PC-9 (cell line): ENCODE measurements at regions not wholly inside any gene's neighbourhood (a gene's known extent, or its start where the extent isn't known, plus 50 kb on each side); places are given as distances from the start of the nearest gene placed in this dataset.

Source experiments
- BruUV-seq: library from RNA; stranded (reverse); fragments of 400-500 nt; replicated peaks from 2 replicates; lab custom pipeline; 2021; lab: Mats Ljungman, UMichigan
- CTCF ChIA-PET: fragments of 300-600 bp; sonication (Branson Sonifier 250); formaldehyde crosslinking; loops from one replicate; lab custom pipeline; 2022; ENCODE audit warnings: antibody characterized with exemption; lab: Charles Lee
- POLR2A ChIA-PET: fragments of 300-600 bp; sonication (Branson Sonifier 250); formaldehyde crosslinking; loops from one replicate; lab custom pipeline; 2022; ENCODE audit warnings: antibody characterized with exemption; ENCODE audit not compliant: unreplicated experiment; lab: Charles Lee
- DNase-seq, 2 experiments: peaks; one replicate each; pipeline versions ENCODE4 v3.0.0 to v3.0.0-alpha.2; 2015 to 2022; ENCODE audit warnings: mixed read lengths in 1 of 2
- H2AFZ ChIP-seq: fragments of 200-600 bp; sonication (generic); 2 replicates; pipeline ENCODE4 v1.8.1; 2017; ENCODE audit warnings: antibody characterized with exemption
- H3F3A ChIP-seq: fragments of 200-600 bp; sonication (generic); 2 replicates; pipeline ENCODE4 v1.8.1; 2017; ENCODE audit warnings: antibody characterized with exemption, mild to moderate bottlenecking, low read depth; ENCODE audit not compliant: insufficient read depth
- H3K27ac ChIP-seq: fragments of 200-600 bp; sonication (generic); 2 replicates; pipeline ENCODE4 v1.6.1; 2016; ENCODE audit warnings: mixed run types
- H3K27me3 ChIP-seq: fragments of 200-600 bp; sonication (generic); 2 replicates; pipeline ENCODE4 v1.6.1; 2016; ENCODE audit warnings: low read depth, mixed run types; ENCODE audit not compliant: insufficient read depth
- H3K36me3 ChIP-seq: fragments of 200-600 bp; sonication (generic); 2 replicates; pipeline ENCODE4 v1.6.1; 2016; ENCODE audit warnings: low read depth, mixed run types
- H3K4me1 ChIP-seq: fragments of 200-600 bp; sonication (generic); replicated peaks from 2 replicates; pipeline ENCODE4 v1.6.1; 2016; ENCODE audit warnings: mixed run types; ENCODE audit not compliant: insufficient read depth
- H3K4me2 ChIP-seq: fragments of 200-600 bp; sonication (generic); 2 replicates; pipeline ENCODE4 v1.6.1; 2017; ENCODE audit warnings: mixed run types
- H3K4me3 ChIP-seq: fragments of 200-600 bp; sonication (generic); 2 replicates; pipeline ENCODE4 v1.6.1; 2016; ENCODE audit warnings: mixed run types
- H3K79me2 ChIP-seq: fragments of 200-600 bp; sonication (generic); 2 replicates; pipeline ENCODE4 v1.6.1; 2017; ENCODE audit warnings: low read depth, mixed run types
- H3K9me2 ChIP-seq: fragments of 200-600 bp; sonication (generic); 2 replicates; pipeline ENCODE4 v1.8.1; 2017; ENCODE audit warnings: mild to moderate bottlenecking; ENCODE audit not compliant: insufficient read depth
- H3K9me3 ChIP-seq: fragments of 200-600 bp; sonication (generic); 2 replicates; pipeline ENCODE4 v1.8.1; 2016; ENCODE audit warnings: low read depth; ENCODE audit not compliant: insufficient read depth
- H4K20me1 ChIP-seq: fragments of 200-600 bp; sonication (generic); 2 replicates; pipeline ENCODE4 v1.8.1; 2017; ENCODE audit not compliant: insufficient read depth
- EZH2 ChIP-seq: fragments of 200-600 bp; sonication (generic); IDR thresholded peaks from 2 replicates; pipeline ENCODE4 v1.8.0; 2017; ENCODE audit warnings: antibody characterized with exemption, low read depth
- intact Hi-C: fragments of 100-400 bp; cut with micrococcal nuclease; formaldehyde crosslinking; loops from one replicate; pipeline ENCODE4 v1.10.0; 2022; ENCODE audit not compliant: unreplicated experiment
- TF ChIP-seq, protein P1 (sequence below): fragments of 200-600 bp; sonication (generic); conservative IDR thresholded peaks from 2 replicates; pipeline ENCODE4 v1.6.1; 2017; ENCODE audit warnings: mixed run types, antibody characterized with exemption, mild to moderate bottlenecking, moderate library complexity

DNA sequence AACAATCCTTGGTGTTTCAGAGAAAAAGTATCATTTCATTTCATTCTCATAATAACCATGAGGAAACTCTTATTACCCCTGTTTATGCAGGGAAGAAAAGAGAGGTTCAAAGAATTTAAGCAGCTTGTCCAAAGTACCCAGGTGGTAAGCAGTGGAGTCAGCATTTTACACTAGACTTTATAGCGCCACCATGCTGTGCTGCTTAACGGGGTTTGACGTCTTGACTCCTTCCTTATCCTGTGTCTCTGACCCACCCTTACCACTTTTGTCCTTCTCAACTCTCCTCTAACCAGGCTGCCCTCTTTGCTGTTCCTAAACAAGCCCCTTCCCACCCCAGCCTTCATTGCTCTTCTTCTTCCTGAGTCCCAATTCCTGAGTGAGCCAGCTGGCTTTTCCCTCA lies 117.0 kb upstream of the AHR start:
- Histone ChIP-seq H3K4me3 (no peak overlapping the region), H3F3A (no peaks in the 10 kb centered on the region), H3K4me1 (no peaks in the 10 kb centered on the region), H2AFZ (no peak overlapping the region), H3K36me3 (no peaks in the 10 kb centered on the region), H3K79me2 (no peaks in the 10 kb centered on the region), H3K27me3 (no peaks in the 10 kb centered on the region), H3K9me2 (no peaks in the 10 kb centered on the region; the same call in 1 of the 2 replicates), H3K4me2 (no peak overlapping the region), H3K27ac (no peak overlapping the region), H3K9me3 (no peaks in the 10 kb centered on the region), H4K20me1 (no peaks in the 10 kb centered on the region)
- ChIA-PET CTCF (no interaction called here), POLR2A (no interaction called here)
- BruUV-seq = no TSS peak
- TF ChIP-seq, protein P1, sequence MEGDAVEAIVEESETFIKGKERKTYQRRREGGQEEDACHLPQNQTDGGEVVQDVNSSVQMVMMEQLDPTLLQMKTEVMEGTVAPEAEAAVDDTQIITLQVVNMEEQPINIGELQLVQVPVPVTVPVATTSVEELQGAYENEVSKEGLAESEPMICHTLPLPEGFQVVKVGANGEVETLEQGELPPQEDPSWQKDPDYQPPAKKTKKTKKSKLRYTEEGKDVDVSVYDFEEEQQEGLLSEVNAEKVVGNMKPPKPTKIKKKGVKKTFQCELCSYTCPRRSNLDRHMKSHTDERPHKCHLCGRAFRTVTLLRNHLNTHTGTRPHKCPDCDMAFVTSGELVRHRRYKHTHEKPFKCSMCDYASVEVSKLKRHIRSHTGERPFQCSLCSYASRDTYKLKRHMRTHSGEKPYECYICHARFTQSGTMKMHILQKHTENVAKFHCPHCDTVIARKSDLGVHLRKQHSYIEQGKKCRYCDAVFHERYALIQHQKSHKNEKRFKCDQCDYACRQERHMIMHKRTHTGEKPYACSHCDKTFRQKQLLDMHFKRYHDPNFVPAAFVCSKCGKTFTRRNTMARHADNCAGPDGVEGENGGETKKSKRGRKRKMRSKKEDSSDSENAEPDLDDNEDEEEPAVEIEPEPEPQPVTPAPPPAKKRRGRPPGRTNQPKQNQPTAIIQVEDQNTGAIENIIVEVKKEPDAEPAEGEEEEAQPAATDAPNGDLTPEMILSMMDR = no peak
- no peak for TF ChIP-seq EZH2
- intact Hi-C loops = no loop called here
- no peak for DNase-seq

DNA sequence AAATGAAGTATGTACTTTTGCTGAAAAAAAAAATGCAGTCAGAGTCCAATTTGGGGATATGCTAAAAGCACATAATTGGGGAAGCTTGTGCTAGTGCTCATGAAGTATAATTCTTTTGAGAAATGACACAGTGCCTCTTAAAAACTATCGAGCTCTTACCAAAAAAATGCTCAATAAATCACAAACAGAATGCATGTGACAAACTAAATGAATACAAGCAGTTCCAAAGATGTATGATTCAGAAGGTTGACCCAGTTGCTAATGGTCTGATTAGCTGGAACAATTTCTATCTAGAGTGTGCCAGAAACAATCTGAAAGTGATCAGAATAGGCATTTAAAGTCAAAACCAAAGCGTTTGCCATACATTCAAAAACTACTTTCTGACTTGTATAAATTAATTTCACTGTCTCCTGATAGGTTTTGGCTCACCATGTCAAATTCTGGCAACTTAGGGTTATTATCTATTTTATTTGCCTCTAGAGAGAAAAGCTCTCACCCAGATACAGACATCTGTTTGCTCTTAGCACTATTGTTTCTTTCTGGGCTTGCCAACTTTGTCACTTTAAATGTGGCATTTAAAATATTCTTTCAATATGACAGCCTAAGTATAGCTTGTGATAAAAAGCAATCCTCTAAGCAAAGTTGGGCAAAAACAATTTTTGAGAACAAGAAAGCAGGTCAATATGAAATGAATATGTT lies 114.7 kb upstream of the AHR start:
- BruUV-seq = no TSS peak

DNA sequence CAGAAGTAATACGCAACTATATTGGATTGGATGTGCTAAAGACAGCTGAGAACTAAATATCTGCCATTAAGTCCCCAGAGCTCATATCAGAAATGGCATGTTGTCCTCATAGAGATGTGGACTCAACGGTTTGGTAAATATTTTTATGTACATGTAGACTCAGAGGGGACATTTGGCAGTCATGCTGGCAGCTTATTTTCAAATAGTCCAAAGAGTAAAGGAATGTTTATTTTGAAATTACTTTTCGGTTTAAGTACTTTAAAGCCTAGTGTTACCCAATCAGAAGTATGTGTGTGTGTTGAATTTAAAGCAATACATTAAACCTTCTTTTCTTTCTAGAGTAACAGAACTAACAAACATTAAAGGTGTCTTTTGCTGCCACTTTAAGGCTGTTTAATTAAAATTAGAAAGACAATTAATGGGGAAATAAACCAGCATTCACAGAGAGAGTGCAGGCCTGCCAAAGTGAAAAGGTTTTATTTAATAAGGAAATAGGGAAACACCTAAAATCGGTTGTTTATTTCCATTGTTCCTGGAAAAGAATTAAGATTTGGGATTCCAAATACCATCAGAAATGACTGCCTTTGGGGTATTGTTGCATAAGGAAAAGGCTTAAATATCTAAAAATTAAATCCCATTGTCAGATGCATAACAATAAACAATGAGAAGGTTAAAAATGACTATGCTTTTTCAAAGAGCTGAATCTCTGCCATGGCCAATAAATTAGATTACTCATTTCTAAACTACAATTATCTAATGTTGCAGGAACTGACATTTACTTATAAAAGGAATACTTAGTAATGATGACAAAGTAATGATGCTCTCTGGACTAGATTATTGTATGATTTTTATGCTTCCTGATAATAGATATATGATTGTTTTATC lies 113.4 kb upstream of the AHR start:
- no peak overlapping the region for H2AFZ ChIP-seq
- ChIA-PET CTCF (no interaction called here), POLR2A (no interaction called here)
- no peaks in the 10 kb centered on the region for H3K4me1 ChIP-seq
- no peak overlapping the region for H3K4me2 ChIP-seq
- H3K4me3 ChIP-seq = no peak overlapping the region
- no peaks in the 10 kb centered on the region for H3F3A ChIP-seq
- no peaks in the 10 kb centered on the region for H3K9me3 ChIP-seq
- no peaks in the 10 kb centered on the region for H3K36me3 ChIP-seq
- H4K20me1 ChIP-seq = no peaks in the 10 kb centered on the region
- no peaks in the 10 kb centered on the region; the same call in 1 of the 2 replicates for H3K9me2 ChIP-seq
- DNase-seq = no peak
- no TSS peak for BruUV-seq
- no peaks in the 10 kb centered on the region for H3K27me3 ChIP-seq
- intact Hi-C loops = no loop called here
- TF ChIP-seq, protein P1 = no peak
- TF ChIP-seq EZH2 = no peak
- H3K27ac ChIP-seq = no peak overlapping the region
- H3K79me2 ChIP-seq = no peaks in the 10 kb centered on the region

More for the DNA sequence above, 114.7 kb upstream of the AHR start:
- no peaks in the 10 kb centered on the region for H4K20me1 ChIP-seq
- no peaks in the 10 kb centered on the region for H3K27me3 ChIP-seq
- intact Hi-C loops = no loop called here
- H3K9me2 ChIP-seq = no peaks in the 10 kb centered on the region; the same call in 1 of the 2 replicates
- no peaks in the 10 kb centered on the region for H3K4me1 ChIP-seq
- no peak overlapping the region for H3K4me2 ChIP-seq
- ChIA-PET CTCF (no interaction called here), POLR2A (no interaction called here)
- no peaks in the 10 kb centered on the region for H3F3A ChIP-seq
- TF ChIP-seq EZH2 = no peak
- TF ChIP-seq, protein P1 = no peak
- DNase-seq = no peak
- H2AFZ ChIP-seq = no peak overlapping the region
- H3K79me2 ChIP-seq = no peaks in the 10 kb centered on the region
- H3K36me3 ChIP-seq = no peaks in the 10 kb centered on the region
- H3K9me3 ChIP-seq = no peaks in the 10 kb centered on the region
- H3K27ac ChIP-seq = no peak overlapping the region
- H3K4me3 ChIP-seq = no peak overlapping the region
